Progenitor cell of endocrine pancreas (in vitro differentiated cells): ENCODE measurements at regions not wholly inside any gene's neighbourhood (a gene's known extent, or its start where the extent isn't known, plus 50 kb on each side); places are given as distances from the start of the nearest gene placed in this dataset.

Experiments used
- DNase-seq: peaks from one replicate; pipeline ENCODE4 v3.0.0; 2021; ENCODE audit warnings: low spot score; ENCODE audit not compliant: unreplicated experiment
- H3K27ac Mint-ChIP-seq: 2 replicates; pipeline ENCODE4 v1.8.0; 2021; ENCODE audit warnings: mild to moderate bottlenecking, moderate library complexity, mixed read lengths
- H3K27me3 Mint-ChIP-seq: 2 replicates; pipeline ENCODE4 v1.8.0; 2021; ENCODE audit warnings: mixed read lengths
- H3K36me3 Mint-ChIP-seq: 2 replicates; pipeline ENCODE4 v1.8.0; 2022; ENCODE audit warnings: mixed read lengths; ENCODE audit not compliant: insufficient read depth
- H3K4me1 Mint-ChIP-seq: 2 replicates; pipeline ENCODE4 v1.8.0; 2021; ENCODE audit warnings: low read depth, mixed read lengths
- H3K4me3 Mint-ChIP-seq: 2 replicates; pipeline ENCODE4 v1.8.0; 2021; ENCODE audit warnings: low read depth, mild to moderate bottlenecking, moderate library complexity, mixed read lengths
- H3K9me3 Mint-ChIP-seq: 2 replicates; pipeline ENCODE4 v1.8.0; 2021; ENCODE audit warnings: low read depth, mixed read lengths
- TF ChIP-seq, protein P1 (sequence below): fragments of 200-600 bp; sonication (generic); IDR thresholded peaks from one replicate; pipeline ENCODE4 v1.5.0; 2021; ENCODE audit warnings: antibody characterized with exemption, mild to moderate bottlenecking; ENCODE audit not compliant: unreplicated experiment

DNA sequence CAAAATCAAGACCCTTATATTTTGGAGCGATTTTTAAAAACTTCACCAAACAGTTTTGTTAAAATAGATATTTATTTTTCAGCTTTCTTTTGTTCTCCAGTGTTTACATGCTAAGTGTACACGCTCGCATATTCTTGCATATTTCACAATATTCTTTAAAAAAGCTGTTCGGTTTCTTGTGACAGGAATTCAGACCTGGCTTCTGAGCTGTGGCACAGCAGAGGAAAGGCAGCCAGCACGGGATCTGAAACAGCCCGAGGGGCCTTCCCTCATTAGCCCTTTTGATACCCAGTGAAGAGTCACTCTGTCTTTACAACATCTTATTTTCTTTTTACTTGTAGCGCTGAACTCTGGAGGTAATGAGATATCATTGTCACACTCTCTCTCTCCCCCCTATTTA is 234.0 kb downstream of the B3GLCT start:
- DNase-seq: no peak
- no peaks in the 10 kb centered on the region for H3K36me3 Mint-ChIP-seq
- H3K27ac Mint-ChIP-seq: no peak overlapping the region
- TF ChIP-seq, protein P1, sequence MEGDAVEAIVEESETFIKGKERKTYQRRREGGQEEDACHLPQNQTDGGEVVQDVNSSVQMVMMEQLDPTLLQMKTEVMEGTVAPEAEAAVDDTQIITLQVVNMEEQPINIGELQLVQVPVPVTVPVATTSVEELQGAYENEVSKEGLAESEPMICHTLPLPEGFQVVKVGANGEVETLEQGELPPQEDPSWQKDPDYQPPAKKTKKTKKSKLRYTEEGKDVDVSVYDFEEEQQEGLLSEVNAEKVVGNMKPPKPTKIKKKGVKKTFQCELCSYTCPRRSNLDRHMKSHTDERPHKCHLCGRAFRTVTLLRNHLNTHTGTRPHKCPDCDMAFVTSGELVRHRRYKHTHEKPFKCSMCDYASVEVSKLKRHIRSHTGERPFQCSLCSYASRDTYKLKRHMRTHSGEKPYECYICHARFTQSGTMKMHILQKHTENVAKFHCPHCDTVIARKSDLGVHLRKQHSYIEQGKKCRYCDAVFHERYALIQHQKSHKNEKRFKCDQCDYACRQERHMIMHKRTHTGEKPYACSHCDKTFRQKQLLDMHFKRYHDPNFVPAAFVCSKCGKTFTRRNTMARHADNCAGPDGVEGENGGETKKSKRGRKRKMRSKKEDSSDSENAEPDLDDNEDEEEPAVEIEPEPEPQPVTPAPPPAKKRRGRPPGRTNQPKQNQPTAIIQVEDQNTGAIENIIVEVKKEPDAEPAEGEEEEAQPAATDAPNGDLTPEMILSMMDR: no peak
- H3K4me3 Mint-ChIP-seq: no peak overlapping the region
- H3K9me3 Mint-ChIP-seq: peaks cover 9% of the 10 kb centered on the region
- peaks cover 3% of the 10 kb centered on the region for H3K27me3 Mint-ChIP-seq
- H3K4me1 Mint-ChIP-seq: peaks cover 11% of the 10 kb centered on the region

DNA sequence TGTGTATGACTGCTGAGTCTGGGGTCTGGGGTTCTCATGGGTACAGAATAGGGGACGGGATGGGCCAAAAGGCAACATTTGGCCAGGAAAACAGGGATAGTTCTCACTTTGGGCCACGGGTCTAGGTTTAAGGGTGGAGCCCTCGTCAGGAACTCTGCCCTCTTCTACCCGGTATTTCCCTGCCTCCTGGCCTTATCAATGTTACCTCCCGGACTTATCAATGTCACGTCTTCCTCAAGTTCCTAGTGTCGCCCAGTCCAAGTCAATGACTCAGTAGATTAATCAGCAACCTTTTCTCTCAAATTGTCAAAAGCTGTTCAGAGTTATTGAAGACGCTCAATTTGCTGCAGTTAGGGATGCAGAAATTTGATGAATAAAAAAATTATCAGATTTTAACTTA is 234.8 kb downstream of the B3GLCT start:
- Mint-ChIP-seq H3K27ac (no peak overlapping the region), H3K4me3 (no peak overlapping the region), H3K9me3 (peaks cover 9% of the 10 kb centered on the region), H3K36me3 (no peaks in the 10 kb centered on the region), H3K27me3 (peaks cover 3% of the 10 kb centered on the region), H3K4me1 (peaks cover 11% of the 10 kb centered on the region)
- TF ChIP-seq, protein P1: no peak
- DNase-seq: no peak

DNA sequence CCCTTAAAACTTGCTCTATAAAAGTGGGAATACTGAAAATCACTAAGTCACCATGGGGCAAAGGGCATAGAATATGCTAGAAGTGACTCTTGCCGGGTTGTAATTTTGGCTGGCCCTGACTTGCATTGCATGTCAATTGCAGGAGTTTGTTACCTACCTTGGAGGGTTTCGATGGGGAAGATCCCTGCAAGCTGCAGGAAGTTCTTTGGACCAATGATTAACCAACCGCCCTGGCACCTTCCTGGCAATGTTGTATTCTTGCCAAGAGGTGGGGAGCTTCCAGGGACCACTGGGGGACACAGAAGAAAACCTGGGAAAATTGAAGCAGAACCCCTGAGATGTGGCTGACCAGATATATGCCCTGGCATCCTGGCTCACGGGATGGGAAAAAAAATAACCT is 235.8 kb downstream of the B3GLCT start:
- DNase-seq: no peak
- H3K27ac Mint-ChIP-seq: no peak overlapping the region
- no peak overlapping the region for H3K4me3 Mint-ChIP-seq
- H3K27me3 Mint-ChIP-seq: peaks cover 1% of the 10 kb centered on the region
- peaks cover 9% of the 10 kb centered on the region for H3K9me3 Mint-ChIP-seq
- H3K36me3 Mint-ChIP-seq: no peaks in the 10 kb centered on the region
- peaks cover 13% of the 10 kb centered on the region for H3K4me1 Mint-ChIP-seq
- TF ChIP-seq, protein P1: no peak

DNA sequence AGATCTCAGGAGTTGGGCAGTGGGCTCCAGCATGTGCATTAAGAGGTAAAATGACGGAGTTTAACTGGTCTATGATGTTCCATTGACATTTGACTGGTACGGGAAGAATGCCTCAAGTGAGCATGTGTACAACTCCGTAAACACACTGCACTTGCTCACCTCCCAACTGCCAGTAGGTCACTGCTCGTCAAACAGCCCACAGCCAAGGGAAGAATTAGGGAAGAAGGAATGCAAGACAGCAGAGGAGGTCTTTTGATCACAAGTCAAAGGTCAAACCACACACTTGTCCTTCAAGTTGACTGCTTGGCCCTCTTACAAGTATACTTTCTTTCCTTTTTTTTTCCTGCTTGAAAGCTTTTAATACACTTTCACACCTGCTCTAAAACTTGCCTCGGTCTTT is 236.7 kb downstream of the B3GLCT start:
- TF ChIP-seq, protein P1: no peak
- Mint-ChIP-seq H3K4me1 (peaks cover 16% of the 10 kb centered on the region), H3K27ac (no peak overlapping the region), H3K36me3 (no peaks in the 10 kb centered on the region), H3K27me3 (peaks cover under 1% of the 10 kb centered on the region), H3K9me3 (peaks cover 9% of the 10 kb centered on the region), H3K4me3 (no peak overlapping the region)
- DNase-seq: no peak

DNA sequence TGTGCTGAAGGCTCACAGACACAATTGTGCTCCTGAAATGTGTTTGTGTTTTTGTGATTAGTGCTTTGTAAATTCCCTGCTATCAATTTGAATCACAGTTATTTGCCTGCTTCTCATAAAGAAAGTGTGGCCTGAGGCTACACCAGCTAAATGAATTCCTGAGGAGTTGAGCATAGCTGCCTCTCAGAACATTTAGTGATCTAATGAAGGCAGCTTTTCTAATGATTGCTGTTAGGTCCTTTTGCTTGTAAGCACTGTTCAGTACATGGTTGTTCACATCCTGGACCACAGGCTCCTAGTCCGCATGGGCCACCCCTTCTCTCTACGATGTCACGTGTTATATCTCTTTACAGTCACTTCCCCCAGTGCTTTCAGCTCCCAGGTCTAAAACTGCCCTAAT is 238.2 kb downstream of the B3GLCT start:
- no peak for DNase-seq
- peaks cover 8% of the 10 kb centered on the region for H3K27me3 Mint-ChIP-seq
- no peak overlapping the region for H3K4me3 Mint-ChIP-seq
- peaks cover 16% of the 10 kb centered on the region for H3K4me1 Mint-ChIP-seq
- TF ChIP-seq, protein P1: no peak
- no peak overlapping the region for H3K27ac Mint-ChIP-seq
- peaks cover 9% of the 10 kb centered on the region for H3K9me3 Mint-ChIP-seq
- no peaks in the 10 kb centered on the region for H3K36me3 Mint-ChIP-seq

DNA sequence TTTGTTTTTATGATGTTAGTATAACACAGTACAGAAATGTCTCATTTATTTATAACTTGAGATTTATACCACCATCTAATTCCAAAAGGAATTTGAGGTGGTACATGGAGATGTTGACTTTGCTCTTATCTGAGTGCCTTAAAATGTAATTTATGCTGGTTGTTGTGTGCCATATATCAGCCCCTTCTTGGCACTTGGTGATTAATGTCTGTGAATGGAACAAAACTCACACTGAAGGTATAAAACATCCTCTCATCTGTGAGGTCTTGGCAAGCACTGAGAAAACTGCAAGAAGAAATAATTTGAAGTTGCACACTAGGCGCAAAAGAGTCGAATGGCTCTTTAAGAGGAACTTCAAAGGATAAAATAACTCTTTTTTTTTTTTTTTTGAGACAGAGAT is 240.4 kb downstream of the B3GLCT start:
- H3K36me3 Mint-ChIP-seq: no peaks in the 10 kb centered on the region
- TF ChIP-seq, protein P1: no peak
- H3K9me3 Mint-ChIP-seq: no peaks in the 10 kb centered on the region
- DNase-seq: no peak
- no peak overlapping the region for H3K4me3 Mint-ChIP-seq
- peaks cover 16% of the 10 kb centered on the region for H3K4me1 Mint-ChIP-seq
- no peak overlapping the region for H3K27ac Mint-ChIP-seq
- peaks cover 17% of the 10 kb centered on the region for H3K27me3 Mint-ChIP-seq
